Mammary epithelial cell (primary cell): ENCODE measurements at regions not wholly inside any gene's neighbourhood (a gene's known extent, or its start where the extent isn't known, plus 50 kb on each side); places are given as distances from the start of the nearest gene placed in this dataset.

Experiments used
- CTCF ChIP-seq, 2 donors: IDR thresholded peaks in 1 of 2; conservative IDR thresholded peaks in 1 of 2; 2 replicates each; pipeline ENCODE4 v1.5.1; 2011 to 2012; ENCODE audit warnings: inconsistent platforms in 2 of 2, low read length in 2 of 2, mild to moderate bottlenecking in 2 of 2, control low read depth in 1 of 2, low read depth in 1 of 2; ENCODE audit not compliant: insufficient read depth in 1 of 2; ENCODE audit errors: extremely low read depth in 1 of 2
- EZH2 ChIP-seq: IDR thresholded peaks from 2 replicates; pipeline ENCODE4 v1.6.1; 2012; ENCODE audit warnings: low read length, inconsistent platforms, borderline replicate concordance

DNA sequence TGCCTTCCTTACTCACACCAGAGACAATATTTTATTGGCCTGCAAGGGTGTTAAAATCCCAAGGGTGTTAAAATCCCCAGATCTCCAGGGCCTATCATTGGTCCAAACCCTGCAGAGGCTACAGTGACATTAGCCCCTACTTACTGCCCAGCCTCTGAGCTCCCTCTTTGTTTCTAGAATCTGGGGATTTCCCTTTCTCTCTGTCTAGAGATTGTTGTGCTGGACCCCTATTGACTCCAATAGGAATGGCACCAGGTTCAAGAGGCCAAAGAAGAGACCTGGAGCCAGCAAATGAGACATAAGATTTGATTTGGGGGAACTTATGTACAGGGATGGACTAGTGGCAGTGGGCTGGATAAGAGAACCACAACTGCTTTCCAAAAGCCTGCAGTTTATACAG is 53.3 kb upstream of the ZBED3 start:
- no peak for TF ChIP-seq CTCF (conservative IDR thresholded peaks at IDR 0.05 in 1 of 2, IDR thresholded peaks at IDR 0.05 in 1 of 2; ENCODE audit: extremely low read depth in 1 of 2, insufficient read depth in 1 of 2, low read depth in 1 of 2, low read length in 2 of 2)
- TF ChIP-seq EZH2: no peak
